ENCODE measurements at regions not wholly inside any gene's neighbourhood (a gene's known extent, or its start where the extent isn't known, plus 50 kb on each side); places are given as distances from the start of the nearest gene placed in this dataset.

- TF ChIP-seq EZH2 (IDR thresholded peaks at IDR 0.05) = no peak
- TF ChIP-seq POLR2AphosphoS5 (IDR thresholded peaks at IDR 0.05; ENCODE audit: borderline replicate concordance, low read depth, low read length) = no peak
These were observed 671.6 kb downstream of the GRXCR1 start for GRCh38 chr4:43564107-43564506.

Measured in SK-N-MC (cell line).